NCI-H2227 (cell line): ENCODE measurements at regions not wholly inside any gene's neighbourhood (a gene's known extent, or its start where the extent isn't known, plus 50 kb on each side); places are given as distances from the start of the nearest gene placed in this dataset.

ENCODE experiments used
- DNase-seq: peaks from one replicate; lab custom pipeline; 2025; ENCODE audit not compliant: unreplicated experiment; lab: John Stamatoyannopoulos, UW

GRCh38 chr13:74325106-74325505 lies 190.9 kb upstream of the KLF12 start:
- DNase-seq, result peak; percentile 57

GRCh38 chr13:74324338-74324737 lies 190.1 kb upstream of the KLF12 start:
- DNase-seq, result no peak

- no peak for DNase-seq
Measured at GRCh38 chr13:74322562-74322961, 188.4 kb upstream of the KLF12 start.

- no peak for DNase-seq
Measured at GRCh38 chr13:74320282-74320681, 186.1 kb upstream of the KLF12 start.

- no peak for DNase-seq
Measured at GRCh38 chr13:74316547-74316946, 182.3 kb upstream of the KLF12 start.

GRCh38 chr13:74306496-74306895 lies 172.3 kb upstream of the KLF12 start:
- DNase-seq, result no peak

- DNase-seq, result peak; percentile 17
Measured at GRCh38 chr13:74305876-74306275, 171.7 kb upstream of the KLF12 start.

GRCh38 chr13:74301258-74301935 lies 167.2 kb upstream of the KLF12 start:
- DNase-seq, result no peak

GRCh38 chr13:74300162-74300561 lies 166.0 kb upstream of the KLF12 start:
- DNase-seq, result no peak

GRCh38 chr13:74299721-74300120 lies 165.5 kb upstream of the KLF12 start:
- DNase-seq, result no peak

- no peak for DNase-seq
Measured at GRCh38 chr13:74298923-74299322, 164.7 kb upstream of the KLF12 start.

- DNase-seq, result peak; percentile 92
Measured at GRCh38 chr13:74289861-74290773, 155.9 kb upstream of the KLF12 start.

- DNase-seq, result no peak
Measured at GRCh38 chr13:74289107-74289506, 154.9 kb upstream of the KLF12 start.

- peak; percentile 22 for DNase-seq
Measured at GRCh38 chr13:74288361-74288911, 154.2 kb upstream of the KLF12 start.

- peak; percentile 84 for DNase-seq
Measured at GRCh38 chr13:74287724-74288169, 153.5 kb upstream of the KLF12 start.

GRCh38 chr13:74280795-74281490 lies 146.7 kb upstream of the KLF12 start:
- DNase-seq, result no peak

- no peak for DNase-seq
Measured at GRCh38 chr13:74280093-74280794, 146.0 kb upstream of the KLF12 start.

- no peak for DNase-seq
Measured at GRCh38 chr13:74278901-74279300, 144.7 kb upstream of the KLF12 start.

- DNase-seq, result no peak
Measured at GRCh38 chr13:74274916-74275315, 140.7 kb upstream of the KLF12 start.

GRCh38 chr13:74273581-74273980 lies 139.4 kb upstream of the KLF12 start:
- DNase-seq, result no peak

GRCh38 chr13:74272826-74273225 lies 138.6 kb upstream of the KLF12 start:
- no peak for DNase-seq
